GM23338 (cell line): ENCODE measurements at regions not wholly inside any gene's neighbourhood (a gene's known extent, or its start where the extent isn't known, plus 50 kb on each side); places are given as distances from the start of the nearest gene placed in this dataset.

ENCODE experiments used
- CREB1 ChIP-seq: fragments of 250-450 bp; sonication (Bioruptor Pico); IDR thresholded peaks from 2 replicates; pipeline ENCODE4 v1.5.0; 2020; ENCODE audit warnings: low read depth, mild to moderate bottlenecking, moderate library complexity
- CTCF ChIP-seq, 2 experiments: fragments of 200-600 bp in 1 of 2; sonication (generic) in 1 of 2; conservative IDR thresholded peaks; 2 replicates each; pipeline versions ENCODE4 v1.5.1 to v1.6.1; 2016 to 2017; ENCODE audit warnings: antibody characterized with exemption in 2 of 2, low read depth in 2 of 2, mild to moderate bottlenecking in 2 of 2, moderate library complexity in 1 of 2
- ETS1 ChIP-seq: IDR thresholded peaks from 2 replicates; pipeline ENCODE4 v1.6.1; 2016; ENCODE audit warnings: antibody characterized with exemption
- EZH2 ChIP-seq: fragments of 200-600 bp; sonication (generic); IDR thresholded peaks from one replicate; pipeline ENCODE4 v1.8.0; 2017; ENCODE audit warnings: antibody characterized with exemption, mild to moderate bottlenecking, low read depth; ENCODE audit not compliant: unreplicated experiment
- EZH2phosphoT487 ChIP-seq: fragments of 200-600 bp; sonication (generic); IDR thresholded peaks from one replicate; pipeline ENCODE4 v1.8.1; 2018; ENCODE audit warnings: antibody characterized with exemption; ENCODE audit not compliant: unreplicated experiment
- JUNB ChIP-seq: IDR thresholded peaks from one replicate; pipeline ENCODE4 v1.6.1; 2016; ENCODE audit warnings: antibody characterized with exemption; ENCODE audit not compliant: unreplicated experiment
- NANOG ChIP-seq: IDR thresholded peaks from 2 replicates; pipeline ENCODE4 v1.6.1; 2016; ENCODE audit warnings: antibody characterized with exemption, borderline replicate concordance
- POLR2AphosphoS5 ChIP-seq: IDR thresholded peaks from 2 replicates; pipeline ENCODE4 v1.6.1; 2016; ENCODE audit warnings: antibody characterized with exemption, low read depth
- REST ChIP-seq: IDR thresholded peaks from one replicate; pipeline ENCODE4 v1.6.1; 2018; ENCODE audit warnings: antibody characterized with exemption; ENCODE audit not compliant: unreplicated experiment
- STAT1 ChIP-seq: IDR thresholded peaks from one replicate; pipeline ENCODE4 v1.6.1; 2016; ENCODE audit warnings: antibody characterized with exemption; ENCODE audit not compliant: unreplicated experiment
- ZNF114 ChIP-seq: fragments of 250-450 bp; sonication (Bioruptor Pico); IDR thresholded peaks from 2 replicates; pipeline ENCODE4 v1.5.0; 2020; ENCODE audit warnings: mild to moderate bottlenecking, moderate library complexity
- ZNF331 ChIP-seq: fragments of 250-450 bp; sonication (Bioruptor Pico); IDR thresholded peaks from 2 replicates; pipeline ENCODE4 v1.5.0; 2020; ENCODE audit warnings: low read depth, mild to moderate bottlenecking, moderate library complexity
- ZNF462 ChIP-seq: fragments of 250-450 bp; sonication (Bioruptor Pico); IDR thresholded peaks from 2 replicates; pipeline ENCODE4 v1.5.0; 2020; ENCODE audit warnings: mild to moderate bottlenecking, moderate library complexity

- no peak for TF ChIP-seq REST
- TF ChIP-seq CTCF (conservative IDR thresholded peaks at IDR 0.05; ENCODE audit: low read depth in 2 of 2) = no peak
- TF ChIP-seq ZNF114 = no peak
- no peak for TF ChIP-seq EZH2
- TF ChIP-seq POLR2AphosphoS5 = no peak
- TF ChIP-seq JUNB = no peak
- no peak for TF ChIP-seq CREB1 (CRISPR knock-in tag)
- no peak for TF ChIP-seq NANOG
- no peak for TF ChIP-seq ZNF331 (CRISPR knock-in tag)
- TF ChIP-seq EZH2phosphoT487 = no peak
- TF ChIP-seq ETS1 = no peak
- no peak for TF ChIP-seq STAT1
- TF ChIP-seq ZNF462 (CRISPR knock-in tag) = no peak
Observed at GRCh38 chr22:22979954-22980353, 90.4 kb upstream of the GNAZ start.
